ENCODE measurements at regions not wholly inside any gene's neighbourhood (a gene's known extent, or its start where the extent isn't known, plus 50 kb on each side); places are given as distances from the start of the nearest gene placed in this dataset.

DNA sequence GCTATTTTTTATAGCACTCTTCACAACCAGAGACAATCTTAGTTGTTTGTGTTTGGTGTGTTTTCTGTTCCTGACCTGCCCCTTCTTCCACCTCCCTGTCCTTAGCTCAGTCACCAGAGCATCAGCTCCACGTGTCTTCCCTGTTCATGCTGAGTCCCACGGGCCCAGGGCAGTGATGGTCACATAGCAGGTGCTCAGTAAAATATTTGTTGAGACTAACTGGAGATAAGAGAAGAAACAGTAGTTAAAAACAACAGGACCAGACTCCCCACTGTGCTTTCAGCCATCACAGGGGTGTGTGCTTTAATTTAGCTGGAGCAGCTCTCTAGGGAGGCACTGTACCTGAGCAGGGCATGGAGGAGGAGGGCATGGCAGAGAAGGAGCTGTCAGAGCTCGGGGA is 307.3 kb upstream of the ZNF32 start:
- no peak overlapping the region for H3K4me2 ChIP-seq
- ChIA-PET POLR2A (no interaction called here), CTCF (interaction anchor here (0.8 kb wide), 1 partner anchor 12 kb away, joined by 3 read pairs; no protein-coding TSS in a partner anchor)
- no peak overlapping the region for H3K27ac ChIP-seq
- H3K9me3 ChIP-seq, result no peaks in the 10 kb centered on the region
- WGBS (ENCODE audit: missing lambda C conversion rate), result 0% methylated on average over 3 of the region's 3 CpGs
- no peak for ATAC-seq
- no peak overlapping the region for H3K4me3 ChIP-seq
- no peak for FAIRE-seq
- H3K4me1 ChIP-seq, result no peaks in the 10 kb centered on the region
- TF ChIP-seq HOXB5 (CRISPR knock-in tag; IDR thresholded peaks at IDR 0.05) (no peak), RFX5 (IDR thresholded peaks at IDR 0.05) (no peak), RARB (CRISPR knock-in tag; IDR thresholded peaks at IDR 0.05) (no peak), TP53 (CRISPR knock-in tag; IDR thresholded peaks at IDR 0.05) (no peak), HOXB13 (CRISPR knock-in tag; IDR thresholded peaks at IDR 0.05; ENCODE audit: low read depth) (no peak)
- no peak for DNase-seq (ENCODE audit: low read depth in 1 of 2, low spot score in 1 of 2)

DNA sequence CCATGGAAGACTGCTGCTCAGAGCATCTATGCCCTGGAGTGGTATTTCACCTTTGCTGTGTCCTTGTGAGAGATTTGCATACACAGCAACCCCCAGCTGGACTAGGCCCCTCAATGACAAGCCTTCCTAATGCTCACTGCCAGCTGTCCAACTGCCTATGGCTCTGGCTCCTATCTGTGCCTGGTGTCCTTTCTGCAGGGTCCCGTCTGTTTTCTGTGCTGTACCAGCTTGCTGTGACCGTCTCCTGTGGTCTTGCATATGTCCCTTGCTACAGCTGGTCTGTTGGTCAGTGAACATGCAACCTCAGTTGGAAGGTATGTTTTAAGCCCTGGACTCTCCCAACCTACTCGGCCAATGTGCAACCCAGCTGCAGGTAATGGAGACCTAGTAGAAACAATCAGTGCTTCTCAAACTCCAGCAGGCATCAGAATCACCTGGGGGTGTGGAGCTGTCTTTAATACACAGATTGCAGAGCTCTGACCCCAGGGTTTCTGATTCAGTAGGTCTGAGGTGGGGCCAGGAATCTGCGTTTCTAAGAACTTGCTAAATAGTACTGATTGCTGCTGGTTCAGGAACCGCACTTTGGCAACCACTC is 306.4 kb upstream of the ZNF32 start:
- FAIRE-seq (no peak), DNase-seq (ENCODE audit: low read depth in 1 of 2, low spot score in 1 of 2) (no peak), ATAC-seq (no peak)
- Histone ChIP-seq H3K4me3 (no peak overlapping the region), H3K9me3 (no peaks in the 10 kb centered on the region), H3K4me2 (no peak overlapping the region), H3K4me1 (no peaks in the 10 kb centered on the region), H3K27ac (no peak overlapping the region)
- TF ChIP-seq PHF8 (IDR thresholded peaks at IDR 0.05; ENCODE audit: borderline replicate concordance, low read depth) (no peak), ZFP36 (IDR thresholded peaks at IDR 0.05; ENCODE audit: borderline replicate concordance, partially characterized antibody) (no peak), RAD21 (conservative IDR thresholded peaks at IDR 0.05 in 1 of 2, IDR thresholded peaks at IDR 0.05 in 1 of 2) (no peak), CBX8 (IDR thresholded peaks at IDR 0.05) (no peak), EP300 (IDR thresholded peaks at IDR 0.05) (no peak), RFX5 (IDR thresholded peaks at IDR 0.05) (no peak), MYC (IDR thresholded peaks at IDR 0.05; ENCODE audit: borderline replicate concordance, low read length) (no peak)
- TF ChIP-seq, protein P1, sequence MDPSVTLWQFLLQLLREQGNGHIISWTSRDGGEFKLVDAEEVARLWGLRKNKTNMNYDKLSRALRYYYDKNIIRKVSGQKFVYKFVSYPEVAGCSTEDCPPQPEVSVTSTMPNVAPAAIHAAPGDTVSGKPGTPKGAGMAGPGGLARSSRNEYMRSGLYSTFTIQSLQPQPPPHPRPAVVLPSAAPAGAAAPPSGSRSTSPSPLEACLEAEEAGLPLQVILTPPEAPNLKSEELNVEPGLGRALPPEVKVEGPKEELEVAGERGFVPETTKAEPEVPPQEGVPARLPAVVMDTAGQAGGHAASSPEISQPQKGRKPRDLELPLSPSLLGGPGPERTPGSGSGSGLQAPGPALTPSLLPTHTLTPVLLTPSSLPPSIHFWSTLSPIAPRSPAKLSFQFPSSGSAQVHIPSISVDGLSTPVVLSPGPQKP (IDR thresholded peaks at IDR 0.05; ENCODE audit: low read depth, low read length), result no peak
- TF ChIP-seq, protein P2, sequence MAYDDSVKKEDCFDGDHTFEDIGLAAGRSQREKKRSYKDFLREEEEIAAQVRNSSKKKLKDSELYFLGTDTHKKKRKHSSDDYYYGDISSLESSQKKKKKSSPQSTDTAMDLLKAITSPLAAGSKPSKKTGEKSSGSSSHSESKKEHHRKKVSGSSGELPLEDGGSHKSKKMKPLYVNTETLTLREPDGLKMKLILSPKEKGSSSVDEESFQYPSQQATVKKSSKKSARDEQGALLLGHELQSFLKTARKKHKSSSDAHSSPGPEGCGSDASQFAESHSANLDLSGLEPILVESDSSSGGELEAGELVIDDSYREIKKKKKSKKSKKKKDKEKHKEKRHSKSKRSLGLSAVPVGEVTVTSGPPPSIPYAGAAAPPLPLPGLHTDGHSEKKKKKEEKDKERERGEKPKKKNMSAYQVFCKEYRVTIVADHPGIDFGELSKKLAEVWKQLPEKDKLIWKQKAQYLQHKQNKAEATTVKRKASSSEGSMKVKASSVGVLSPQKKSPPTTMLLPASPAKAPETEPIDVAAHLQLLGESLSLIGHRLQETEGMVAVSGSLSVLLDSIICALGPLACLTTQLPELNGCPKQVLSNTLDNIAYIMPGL (CRISPR knock-in tag; IDR thresholded peaks at IDR 0.05; ENCODE audit: borderline replicate concordance), result no peak
- CTCF ChIA-PET, result no interaction called here
- POLR2A ChIA-PET, result no interaction called here
- 8% methylated on average over 5 of the region's 5 CpGs for WGBS (ENCODE audit: missing lambda C conversion rate)

DNA sequence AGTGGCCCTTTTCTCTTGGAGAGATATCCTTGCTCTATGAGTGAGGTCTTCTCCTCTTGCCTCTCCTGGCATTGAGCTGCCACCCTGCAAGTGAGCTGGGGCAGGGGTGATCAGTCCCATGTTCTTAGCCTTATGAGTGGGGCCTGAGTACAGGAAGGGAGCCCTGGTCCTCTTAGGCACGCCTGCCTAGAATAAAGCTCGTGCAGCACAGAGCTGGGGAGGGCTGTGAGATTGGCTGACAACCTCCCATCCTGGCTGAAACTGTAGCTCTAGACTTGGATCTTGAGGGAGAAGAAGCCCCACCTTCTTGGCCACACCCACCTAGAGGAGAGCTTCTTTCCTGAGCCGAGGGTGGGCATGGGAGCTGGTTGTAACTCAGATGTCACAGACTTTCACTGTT is 305.0 kb upstream of the ZNF32 start:
- 0% methylated on average over 3 of the region's 3 CpGs for WGBS (ENCODE audit: missing lambda C conversion rate)
- H3K4me2 ChIP-seq, result no peak overlapping the region
- DNase-seq (ENCODE audit: low read depth in 1 of 2, low spot score in 1 of 2) (no peak), FAIRE-seq (no peak), ATAC-seq (no peak)
- no peak for TF ChIP-seq ZC3H11A (IDR thresholded peaks at IDR 0.05)
- TF ChIP-seq ZSCAN20 (CRISPR knock-in tag; IDR thresholded peaks at IDR 0.05), result no peak
- TF ChIP-seq GATA3 (IDR thresholded peaks at IDR 0.05; ENCODE audit: borderline replicate concordance), result no peak
- TF ChIP-seq HEYL (CRISPR knock-in tag; IDR thresholded peaks at IDR 0.05), result no peak
- no peak for TF ChIP-seq EP300 (IDR thresholded peaks at IDR 0.05)
- TF ChIP-seq HOXA7 (CRISPR knock-in tag; IDR thresholded peaks at IDR 0.05), result no peak
- TF ChIP-seq RAD21 (conservative IDR thresholded peaks at IDR 0.05 in 1 of 2, IDR thresholded peaks at IDR 0.05 in 1 of 2), result no peak
- TF ChIP-seq SREBF2 (IDR thresholded peaks at IDR 0.05), result no peak
- TF ChIP-seq, protein P3, sequence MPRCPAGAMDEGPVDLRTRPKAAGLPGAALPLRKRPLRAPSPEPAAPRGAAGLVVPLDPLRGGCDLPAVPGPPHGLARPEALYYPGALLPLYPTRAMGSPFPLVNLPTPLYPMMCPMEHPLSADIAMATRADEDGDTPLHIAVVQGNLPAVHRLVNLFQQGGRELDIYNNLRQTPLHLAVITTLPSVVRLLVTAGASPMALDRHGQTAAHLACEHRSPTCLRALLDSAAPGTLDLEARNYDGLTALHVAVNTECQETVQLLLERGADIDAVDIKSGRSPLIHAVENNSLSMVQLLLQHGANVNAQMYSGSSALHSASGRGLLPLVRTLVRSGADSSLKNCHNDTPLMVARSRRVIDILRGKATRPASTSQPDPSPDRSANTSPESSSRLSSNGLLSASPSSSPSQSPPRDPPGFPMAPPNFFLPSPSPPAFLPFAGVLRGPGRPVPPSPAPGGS (IDR thresholded peaks at IDR 0.05), result no peak
- TF ChIP-seq RNF2 (IDR thresholded peaks at IDR 0.05; ENCODE audit: borderline replicate concordance, low read depth), result no peak
- no peak for TF ChIP-seq RARB (CRISPR knock-in tag; IDR thresholded peaks at IDR 0.05)
- no peak for TF ChIP-seq NPAS2 (CRISPR knock-in tag; IDR thresholded peaks at IDR 0.05; ENCODE audit: borderline replicate concordance)
- TF ChIP-seq BHLHE40 (IDR thresholded peaks at IDR 0.05; ENCODE audit: low read depth, low read length), result no peak
- no peak for TF ChIP-seq ESRRA (IDR thresholded peaks at IDR 0.05; ENCODE audit: borderline replicate concordance, low read length)
- TF ChIP-seq MYC (IDR thresholded peaks at IDR 0.05; ENCODE audit: borderline replicate concordance, low read length), result no peak
- no peaks in the 10 kb centered on the region for H3K9me3 ChIP-seq
- CTCF ChIA-PET, result no interaction called here
- no peaks in the 10 kb centered on the region for H3K4me1 ChIP-seq
- no peak overlapping the region for H3K4me3 ChIP-seq
- POLR2A ChIA-PET, result no interaction called here
- no peak overlapping the region for H3K27ac ChIP-seq
